ENCODE measurements at regions not wholly inside any gene's neighbourhood (a gene's known extent, or its start where the extent isn't known, plus 50 kb on each side); places are given as distances from the start of the nearest gene placed in this dataset.

- no peaks in the 10 kb centered on the region for H3K36me3 ChIP-seq (replicated peaks)
- in situ Hi-C loops (cut with HindIII; ENCODE audit: low pct_ligation_motif_present, low sequenced_read_pairs) = no loop called here
- no peaks in the 10 kb centered on the region for H3K27me3 ChIP-seq (replicated peaks)
- no peak overlapping the region for H3K4me3 ChIP-seq (ENCODE audit: low read depth, low read length)
- TF ChIP-seq CTCF (IDR thresholded peaks at IDR 0.05; ENCODE audit: low read depth, low read length, missing control alignments) = no peak
- no peak overlapping the region for H3K27ac ChIP-seq
- DNase-seq = no peak
Measured at GRCh38 chr12:75611041-75611440, 99.6 kb upstream of the KRR1 start.

- TF ChIP-seq CTCF (IDR thresholded peaks at IDR 0.05; ENCODE audit: low read depth, low read length, missing control alignments) = no peak
- no peak for DNase-seq
- no peak overlapping the region for H3K4me3 ChIP-seq (ENCODE audit: low read depth, low read length)
- in situ Hi-C loops (cut with HindIII; ENCODE audit: low pct_ligation_motif_present, low sequenced_read_pairs) = no loop called here
- no peaks in the 10 kb centered on the region for H3K27me3 ChIP-seq (replicated peaks)
- H3K36me3 ChIP-seq (replicated peaks) = no peaks in the 10 kb centered on the region
- no peak overlapping the region for H3K27ac ChIP-seq
Measured at GRCh38 chr12:75606956-75607355, 95.5 kb upstream of the KRR1 start.

DNA sequence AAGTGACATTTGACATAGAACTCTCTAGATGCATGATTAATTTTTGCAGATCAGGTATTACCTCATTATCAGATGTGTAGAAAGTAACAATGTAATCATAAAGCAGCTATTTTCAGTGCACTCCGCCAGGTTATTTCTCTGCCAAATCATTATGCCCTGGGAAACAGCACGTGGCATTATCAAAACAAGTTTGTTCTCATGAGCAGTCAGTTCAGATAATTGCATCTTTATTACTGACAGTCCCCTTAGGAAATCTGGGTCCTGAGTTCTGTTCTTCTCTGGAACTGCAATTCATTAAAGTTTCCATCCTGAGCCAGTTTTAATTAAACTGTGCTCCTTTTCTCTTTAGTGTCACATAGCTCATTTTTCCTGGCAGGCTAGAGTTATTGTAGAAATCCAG lies 94.7 kb upstream of the KRR1 start:
- Histone ChIP-seq H3K36me3 (replicated peaks) (no peaks in the 10 kb centered on the region), H3K27me3 (replicated peaks) (no peaks in the 10 kb centered on the region), H3K27ac (no peak overlapping the region), H3K4me3 (ENCODE audit: low read depth, low read length) (no peak overlapping the region)
- no peak for TF ChIP-seq CTCF (IDR thresholded peaks at IDR 0.05; ENCODE audit: low read depth, low read length, missing control alignments)
- in situ Hi-C loops (cut with HindIII; ENCODE audit: low pct_ligation_motif_present, low sequenced_read_pairs) = no loop called here
- DNase-seq = no peak

GRCh38 chr12:75603475-75603874 lies 92.1 kb upstream of the KRR1 start:
- H3K27ac ChIP-seq = no peak overlapping the region
- no peak overlapping the region for H3K4me3 ChIP-seq (ENCODE audit: low read depth, low read length)
- DNase-seq = no peak
- in situ Hi-C loops (cut with HindIII; ENCODE audit: low pct_ligation_motif_present, low sequenced_read_pairs) = no loop called here
- H3K27me3 ChIP-seq (replicated peaks) = no peaks in the 10 kb centered on the region
- no peaks in the 10 kb centered on the region for H3K36me3 ChIP-seq (replicated peaks)
- no peak for TF ChIP-seq CTCF (IDR thresholded peaks at IDR 0.05; ENCODE audit: low read depth, low read length, missing control alignments)

- Histone ChIP-seq H3K27ac (no peak overlapping the region), H3K36me3 (replicated peaks) (no peaks in the 10 kb centered on the region), H3K4me3 (ENCODE audit: low read depth, low read length) (no peak overlapping the region), H3K27me3 (replicated peaks) (no peaks in the 10 kb centered on the region)
- in situ Hi-C loops (cut with HindIII; ENCODE audit: low pct_ligation_motif_present, low sequenced_read_pairs) = no loop called here
- TF ChIP-seq CTCF (IDR thresholded peaks at IDR 0.05; ENCODE audit: low read depth, low read length, missing control alignments) = no peak
- DNase-seq = no peak
Measured at GRCh38 chr12:75602106-75602505, 90.7 kb upstream of the KRR1 start.

GRCh38 chr12:75600146-75600545 lies 88.7 kb upstream of the KRR1 start:
- TF ChIP-seq CTCF (IDR thresholded peaks at IDR 0.05; ENCODE audit: low read depth, low read length, missing control alignments) = no peak
- H3K4me3 ChIP-seq (ENCODE audit: low read depth, low read length) = no peak overlapping the region
- in situ Hi-C loops (cut with HindIII; ENCODE audit: low pct_ligation_motif_present, low sequenced_read_pairs) = no loop called here
- no peaks in the 10 kb centered on the region for H3K36me3 ChIP-seq (replicated peaks)
- no peaks in the 10 kb centered on the region for H3K27me3 ChIP-seq (replicated peaks)
- DNase-seq = no peak
- no peak overlapping the region for H3K27ac ChIP-seq
